SK-N-SH treated with all-trans-retinoic acid at 6 μM for 48 hours (cell line): ENCODE measurements at regions not wholly inside any gene's neighbourhood (a gene's known extent, or its start where the extent isn't known, plus 50 kb on each side); places are given as distances from the start of the nearest gene placed in this dataset.

Experiments
- CSDC2 ChIP-seq: fragments of 250-450 bp; sonication (Bioruptor Pico); IDR thresholded peaks from 2 replicates; pipeline ENCODE4 v1.5.0; 2020; ENCODE audit warnings: mild to moderate bottlenecking, moderate library complexity
- PATZ1 ChIP-seq: fragments of 250-450 bp; sonication (Bioruptor Pico); IDR thresholded peaks from 2 replicates; pipeline ENCODE4 v1.8.0; 2020; ENCODE audit warnings: mild to moderate bottlenecking, moderate library complexity, borderline replicate concordance
- RARB ChIP-seq: fragments of 250-450 bp; sonication (Bioruptor Pico); IDR thresholded peaks from 2 replicates; pipeline ENCODE4 v1.8.0; 2021; ENCODE audit warnings: mild to moderate bottlenecking, moderate library complexity
- ZNF565 ChIP-seq: fragments of 450-650 bp; formaldehyde crosslinking; conservative IDR thresholded peaks from 2 replicates; pipeline ENCODE4 v1.5.0; 2020; ENCODE audit warnings: low read depth, mild to moderate bottlenecking, moderate library complexity

- TF ChIP-seq RARB (CRISPR knock-in tag) (no peak), ZNF565 (CRISPR knock-in tag) (no peak), PATZ1 (CRISPR knock-in tag) (no peak), CSDC2 (CRISPR knock-in tag) (no peak)
Observed at GRCh38 chr18:38459131-38459994, 893.8 kb upstream of the CELF4 start.
